Activated CD8-positive, alpha-beta memory T cell treated with anti-CD3 and anti-CD28 coated beads for 1 hour (primary cell): ENCODE measurements at regions not wholly inside any gene's neighbourhood (a gene's known extent, or its start where the extent isn't known, plus 50 kb on each side); places are given as distances from the start of the nearest gene placed in this dataset.

Experiments
- DNase-seq, 2 donors: peaks; one replicate each; pipeline ENCODE4 v3.0.0-alpha.2; 2020; ENCODE audit warnings: low read depth in 1 of 2; ENCODE audit errors: extremely low read depth in 1 of 2

DNA sequence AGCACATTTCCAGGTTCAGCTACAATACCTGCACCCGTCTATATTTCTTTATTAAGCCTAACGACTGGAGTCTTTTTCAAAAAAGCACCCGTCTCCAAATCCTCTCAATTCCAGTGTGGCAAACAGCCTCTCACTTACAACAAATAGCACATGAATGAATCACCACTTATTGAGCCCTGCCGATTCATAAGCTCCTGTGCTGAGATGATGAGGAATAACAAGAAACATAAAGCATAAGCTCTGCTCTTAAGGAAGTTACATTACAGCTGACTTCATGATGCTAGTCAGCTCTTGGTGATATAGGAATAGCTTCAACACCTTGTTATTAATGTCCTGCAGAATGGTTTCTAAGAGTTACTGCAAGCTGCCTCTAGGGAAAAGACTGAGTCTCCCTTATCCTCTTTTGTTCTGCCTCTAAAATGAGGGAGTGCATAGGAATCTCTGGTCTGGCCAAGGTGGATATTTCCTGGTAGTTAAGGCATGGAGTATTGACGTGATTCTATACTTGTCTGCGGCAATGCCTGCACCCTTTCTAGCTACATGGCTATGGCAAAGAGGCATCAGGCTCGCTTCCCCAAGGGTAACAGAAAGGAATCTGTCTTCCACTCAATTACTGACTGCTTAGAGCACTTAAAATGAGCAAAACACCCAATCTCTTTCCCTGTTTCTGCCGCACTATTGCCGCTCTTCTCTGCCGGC lies 195.7 kb downstream of the KLF12 start:
- DNase-seq: no peak

- no peak for DNase-seq
These were observed 196.8 kb downstream of the KLF12 start for GRCh38 chr13:73937441-73937840.

GRCh38 chr13:73935991-73936390 lies 198.2 kb downstream of the KLF12 start:
- DNase-seq: no peak

DNA sequence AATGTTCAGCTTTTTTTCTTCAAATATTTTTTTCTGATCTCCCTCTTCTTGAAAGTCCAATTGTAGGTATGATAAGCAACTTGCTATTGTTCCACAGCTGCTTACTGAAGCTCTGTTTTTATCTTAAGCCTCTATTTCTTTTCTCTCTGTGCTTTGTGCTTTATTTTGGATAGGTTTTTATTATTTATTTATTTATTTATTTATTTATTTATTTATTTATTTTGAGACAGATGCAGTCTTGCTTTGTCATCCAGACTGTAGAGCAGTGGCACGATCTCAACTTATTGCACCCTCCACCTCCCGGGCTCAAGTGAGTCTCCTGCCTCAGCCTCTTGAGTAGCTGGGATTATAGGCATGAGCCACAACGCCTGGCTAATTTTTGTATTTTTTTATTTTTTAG lies 199.4 kb downstream of the KLF12 start:
- DNase-seq: no peak

GRCh38 chr13:73934215-73934641 lies 200.0 kb downstream of the KLF12 start:
- DNase-seq: no peak

DNA sequence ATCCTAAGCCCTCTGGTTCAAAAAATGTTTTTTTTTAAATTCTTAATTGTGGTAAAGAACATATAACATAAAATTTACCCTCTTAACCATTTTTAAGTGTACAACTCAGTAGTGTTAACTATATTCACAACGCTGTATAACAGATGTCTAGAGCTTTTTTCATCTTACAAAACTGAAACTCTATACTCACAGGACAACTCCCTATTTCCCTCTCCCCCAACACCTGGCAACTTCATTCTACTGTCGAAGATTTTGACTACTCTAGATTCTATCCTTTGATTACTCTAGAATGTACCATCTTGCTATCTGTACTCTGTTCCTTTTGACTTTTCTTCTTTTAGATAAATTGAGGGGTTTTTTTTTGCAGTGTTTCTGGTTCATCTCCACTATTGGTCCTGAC lies 200.4 kb downstream of the KLF12 start:
- no peak for DNase-seq

GRCh38 chr13:73932091-73932490 lies 202.1 kb downstream of the KLF12 start:
- DNase-seq: no peak

GRCh38 chr13:73929287-73929932 lies 204.8 kb downstream of the KLF12 start:
- DNase-seq: no peak

DNA sequence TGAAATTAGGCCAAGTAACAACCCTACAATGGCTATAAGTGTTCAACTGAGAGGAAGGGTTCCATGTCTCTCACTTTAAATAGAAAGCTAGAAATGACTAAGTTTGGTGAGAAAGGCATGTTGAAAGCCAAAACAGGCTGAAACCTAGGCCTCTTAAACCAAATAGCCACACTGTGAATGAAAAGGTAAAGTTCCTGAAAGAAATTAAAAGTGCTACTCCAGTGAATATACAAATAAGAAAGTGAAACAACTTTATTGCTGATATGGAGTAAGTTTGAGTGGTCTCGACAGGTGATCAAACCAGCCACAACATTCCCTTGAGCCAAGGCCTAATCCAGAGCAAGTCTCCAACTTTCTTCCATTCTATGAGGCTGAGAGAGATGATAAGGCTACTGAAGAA lies 209.6 kb downstream of the KLF12 start:
- no peak for DNase-seq

DNA sequence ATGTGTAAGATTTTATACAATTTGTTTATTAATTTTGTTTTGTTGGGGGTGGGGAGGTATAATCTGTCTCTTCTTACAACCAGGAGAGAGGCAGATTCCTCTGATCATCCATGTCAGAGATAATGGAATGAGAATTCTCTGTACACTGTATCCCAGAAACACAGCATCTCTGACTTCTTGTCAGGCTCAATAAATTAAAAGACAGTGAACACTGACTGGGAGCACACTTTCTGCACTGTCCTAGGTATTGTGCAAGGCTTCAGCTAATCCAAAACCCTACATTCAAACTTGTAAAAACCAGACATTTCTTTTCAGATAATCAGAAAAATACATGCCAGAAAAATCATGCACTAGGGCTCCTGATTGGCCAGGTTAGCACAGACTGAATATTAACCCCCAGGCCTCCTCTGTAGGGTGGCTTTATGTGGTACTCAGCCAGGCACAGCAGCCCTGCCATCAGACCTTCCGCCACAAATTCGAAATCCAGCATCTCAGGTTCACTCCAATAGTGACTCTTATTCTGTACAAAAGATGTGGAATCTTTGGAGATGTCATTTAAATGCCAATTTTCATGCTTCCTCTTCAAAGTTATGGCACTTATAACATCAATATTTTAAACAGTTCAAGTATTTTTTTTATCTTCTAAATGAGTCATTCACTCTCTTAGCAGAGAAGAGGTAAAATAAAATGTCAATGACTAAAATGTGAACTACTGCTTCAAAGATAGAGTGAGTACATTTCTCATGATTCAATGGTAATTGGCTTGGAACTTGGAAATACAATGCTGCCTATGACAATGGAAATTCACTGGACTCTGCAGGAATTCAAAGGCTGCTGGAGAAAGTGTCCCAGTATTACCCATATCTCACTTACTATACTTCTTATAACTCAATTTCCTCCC lies 211.5 kb downstream of the KLF12 start:
- no peak for DNase-seq

DNA sequence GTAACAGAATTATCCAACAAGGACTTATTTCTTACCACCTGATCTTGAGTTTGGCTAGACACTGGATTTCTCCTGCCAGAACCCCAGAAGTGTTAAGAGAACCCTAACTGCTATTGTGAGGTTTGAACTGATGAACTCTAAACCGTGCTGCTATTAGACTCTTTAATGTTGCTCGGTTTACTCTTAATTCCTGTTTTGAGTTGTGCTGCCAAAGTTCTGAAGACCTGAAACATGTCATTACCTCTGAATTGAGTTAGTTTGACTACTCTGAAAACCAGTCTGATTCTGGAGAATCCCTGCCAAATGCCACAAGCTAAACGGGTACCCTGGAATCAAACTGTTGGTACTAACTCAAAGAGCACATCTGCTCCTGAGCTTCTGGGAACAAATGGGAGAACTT lies 215.5 kb downstream of the KLF12 start:
- DNase-seq: no peak

- DNase-seq: no peak
These were observed 220.3 kb downstream of the KLF12 start for GRCh38 chr13:73913751-73914518.

DNA sequence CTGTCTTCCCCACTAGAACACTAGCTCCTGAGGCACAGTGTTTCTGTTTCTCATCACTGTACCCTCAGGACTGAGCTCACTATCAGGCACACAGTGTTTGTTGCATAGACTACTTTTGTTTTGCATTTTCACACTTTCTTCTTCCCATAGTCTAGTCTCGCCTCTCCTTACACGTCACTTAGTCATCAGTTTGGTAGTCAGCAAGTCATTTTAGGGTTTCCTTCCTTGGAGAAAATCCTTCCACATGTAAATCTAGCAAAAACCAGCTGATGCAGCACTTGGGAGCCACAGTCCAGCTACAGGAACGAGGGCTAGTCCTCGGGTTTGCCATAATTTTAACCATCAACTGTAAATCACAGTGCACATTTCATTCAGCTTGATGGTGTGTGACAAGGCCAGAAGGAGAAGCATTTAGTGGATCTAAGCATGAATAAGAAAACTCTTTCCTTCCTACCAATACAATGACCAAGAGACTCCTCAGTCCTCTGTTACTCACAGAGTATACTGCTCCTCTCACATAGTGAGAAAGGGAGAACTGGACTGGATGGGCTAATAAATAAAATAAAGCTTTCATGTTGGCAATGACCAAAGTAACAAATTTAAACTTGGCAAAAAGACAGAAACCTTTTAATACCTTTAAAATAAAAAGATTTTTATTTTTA lies 221.0 kb downstream of the KLF12 start:
- DNase-seq: no peak

DNA sequence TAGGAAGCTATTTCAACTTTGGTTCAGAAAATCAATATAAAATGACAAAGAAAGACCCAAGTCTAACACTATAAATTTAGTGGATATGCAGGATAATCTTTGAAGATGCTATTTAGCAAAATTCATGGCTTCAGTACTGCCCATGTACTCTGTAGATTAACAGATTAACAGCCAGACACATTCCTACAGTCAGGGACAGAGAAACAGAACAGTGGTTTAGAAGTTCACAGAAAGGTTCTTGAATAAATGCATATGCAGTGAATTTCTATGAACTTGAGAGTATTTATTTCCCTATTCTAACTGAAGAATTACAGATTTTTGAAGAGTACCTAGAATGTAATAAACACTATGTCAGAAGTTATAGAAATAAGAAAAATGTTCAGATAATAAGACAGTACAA lies 222.8 kb downstream of the KLF12 start:
- no peak for DNase-seq

- DNase-seq: no peak
These were observed 223.5 kb downstream of the KLF12 start for GRCh38 chr13:73910733-73911132.

DNA sequence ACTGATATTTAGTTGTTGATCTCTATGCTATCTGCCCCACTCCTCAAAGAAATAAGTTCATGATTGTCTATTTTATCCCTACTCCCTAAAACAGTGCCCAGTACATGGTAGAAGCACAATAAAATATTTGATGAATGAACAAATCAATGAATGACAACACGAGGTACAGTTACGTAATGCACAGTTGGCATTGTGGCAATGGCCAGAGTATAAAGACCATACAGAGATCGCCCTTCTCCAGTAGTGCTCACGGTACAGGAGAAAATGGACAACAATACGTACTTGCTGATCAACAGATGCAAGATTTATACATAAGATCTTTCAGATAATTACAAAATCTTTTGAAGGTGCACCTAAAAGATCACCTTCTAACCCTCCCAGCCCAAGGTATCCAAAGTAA lies 225.4 kb downstream of the KLF12 start:
- DNase-seq: no peak

- DNase-seq: no peak
These were observed 229.6 kb downstream of the KLF12 start for GRCh38 chr13:73904625-73905024.

DNA sequence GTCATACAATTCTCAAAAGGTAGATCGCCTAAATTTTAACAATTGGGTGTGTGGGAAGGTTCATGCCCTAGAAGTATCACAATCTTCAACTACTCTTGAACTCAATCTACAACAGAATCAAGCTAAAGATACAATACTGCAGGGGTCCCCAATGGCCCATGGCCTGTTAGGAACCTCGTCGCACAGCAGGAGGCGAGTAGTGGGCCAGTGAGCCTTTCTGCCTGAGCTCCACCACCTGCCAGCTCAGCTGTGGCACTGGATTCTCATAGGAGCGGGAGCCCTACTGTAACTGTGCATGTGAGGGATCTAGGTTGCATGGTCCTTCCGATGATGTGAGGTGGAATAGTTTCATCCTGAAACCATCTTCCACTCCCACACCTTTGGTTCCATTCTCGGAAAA lies 230.6 kb downstream of the KLF12 start:
- DNase-seq: no peak

- DNase-seq: no peak
These were observed 231.4 kb downstream of the KLF12 start for GRCh38 chr13:73902847-73903246.

DNA sequence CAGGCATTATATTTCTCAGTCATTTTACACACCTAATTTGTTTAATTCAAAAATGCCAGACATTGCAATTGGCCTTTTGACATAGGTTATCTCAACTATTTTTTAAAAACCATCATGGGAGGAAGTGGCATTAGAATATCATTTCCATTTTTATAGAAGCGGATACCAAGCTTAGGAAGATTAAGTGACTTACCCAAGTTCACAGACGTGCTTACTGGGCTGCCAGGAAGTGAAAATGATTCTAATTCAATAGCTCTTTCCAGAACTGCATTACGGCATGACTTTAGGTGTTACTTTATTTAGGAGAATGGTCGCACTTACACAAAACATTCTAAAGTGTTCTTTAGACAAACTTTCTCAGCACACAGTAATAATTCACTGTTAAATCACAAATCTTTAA lies 231.9 kb downstream of the KLF12 start:
- no peak for DNase-seq
